ENCODE measurements at regions not wholly inside any gene's neighbourhood (a gene's known extent, or its start where the extent isn't known, plus 50 kb on each side); places are given as distances from the start of the nearest gene placed in this dataset.

DNA sequence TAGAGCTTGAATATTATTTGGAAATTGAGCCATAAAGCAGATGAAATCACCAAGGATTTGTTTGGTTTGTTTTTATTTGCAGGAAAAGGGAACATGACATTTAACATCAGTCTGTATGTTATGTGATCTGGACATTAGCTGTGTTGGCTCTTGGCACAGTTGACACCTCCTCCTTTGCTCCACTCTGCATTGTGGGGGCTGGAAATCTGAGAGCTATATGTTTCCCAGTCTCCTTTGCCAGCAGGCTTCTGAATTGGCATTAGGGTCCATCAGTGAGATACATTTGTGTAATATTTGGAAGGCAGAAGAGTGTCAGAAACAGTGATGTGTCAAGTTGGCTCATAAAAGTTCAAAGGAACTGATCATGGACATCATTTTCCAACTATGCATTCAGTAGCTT is 322.1 kb upstream of the ATP2B1 start:
- TF ChIP-seq GATA2 (IDR thresholded peaks at IDR 0.05; ENCODE audit: insufficient read depth, insufficient read length, low read depth, low read length): no peak
- TF ChIP-seq EZH2 (IDR thresholded peaks at IDR 0.05; ENCODE audit: borderline replicate concordance, low read depth, low read length, severe bottlenecking): no peak
- no peak for TF ChIP-seq JUN (IDR thresholded peaks at IDR 0.05; ENCODE audit: borderline replicate concordance, insufficient read depth, insufficient read length, low read depth)
- TF ChIP-seq, protein P1, sequence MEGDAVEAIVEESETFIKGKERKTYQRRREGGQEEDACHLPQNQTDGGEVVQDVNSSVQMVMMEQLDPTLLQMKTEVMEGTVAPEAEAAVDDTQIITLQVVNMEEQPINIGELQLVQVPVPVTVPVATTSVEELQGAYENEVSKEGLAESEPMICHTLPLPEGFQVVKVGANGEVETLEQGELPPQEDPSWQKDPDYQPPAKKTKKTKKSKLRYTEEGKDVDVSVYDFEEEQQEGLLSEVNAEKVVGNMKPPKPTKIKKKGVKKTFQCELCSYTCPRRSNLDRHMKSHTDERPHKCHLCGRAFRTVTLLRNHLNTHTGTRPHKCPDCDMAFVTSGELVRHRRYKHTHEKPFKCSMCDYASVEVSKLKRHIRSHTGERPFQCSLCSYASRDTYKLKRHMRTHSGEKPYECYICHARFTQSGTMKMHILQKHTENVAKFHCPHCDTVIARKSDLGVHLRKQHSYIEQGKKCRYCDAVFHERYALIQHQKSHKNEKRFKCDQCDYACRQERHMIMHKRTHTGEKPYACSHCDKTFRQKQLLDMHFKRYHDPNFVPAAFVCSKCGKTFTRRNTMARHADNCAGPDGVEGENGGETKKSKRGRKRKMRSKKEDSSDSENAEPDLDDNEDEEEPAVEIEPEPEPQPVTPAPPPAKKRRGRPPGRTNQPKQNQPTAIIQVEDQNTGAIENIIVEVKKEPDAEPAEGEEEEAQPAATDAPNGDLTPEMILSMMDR (IDR thresholded peaks at IDR 0.05; ENCODE audit: extremely low read depth in 1 of 2, insufficient read depth in 1 of 2, low read depth in 1 of 2, low read length in 2 of 2): no peak
